ENCODE measurements at regions not wholly inside any gene's neighbourhood (a gene's known extent, or its start where the extent isn't known, plus 50 kb on each side); places are given as distances from the start of the nearest gene placed in this dataset.

DNA sequence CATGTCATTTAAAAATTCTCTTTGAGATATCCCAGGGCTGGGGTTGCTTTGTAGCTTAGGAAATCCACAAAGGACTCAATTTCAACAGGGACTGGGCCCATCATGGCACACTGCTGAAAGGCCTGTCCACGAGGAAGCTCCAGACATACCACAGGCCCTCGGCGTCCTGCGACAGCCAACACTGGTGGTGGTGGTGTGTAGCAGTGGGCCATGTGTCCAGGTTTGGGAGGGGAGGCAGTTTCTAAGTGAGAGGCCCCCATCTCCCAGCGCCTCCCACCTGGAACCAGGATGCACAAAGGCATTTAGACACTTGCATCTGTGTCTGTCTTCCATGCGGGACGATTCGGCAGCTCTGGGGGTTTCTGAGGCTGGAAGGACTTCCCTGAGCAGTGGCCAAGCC lies 65.2 kb upstream of the ZNF423 start:
- H3K27me3 ChIP-seq (ENCODE audit: control insufficient read depth, insufficient read depth, low read length) = no peaks in the 10 kb centered on the region
- H3K9me3 ChIP-seq (ENCODE audit: control insufficient read depth, insufficient read depth, low read depth, low read length) = no peaks in the 10 kb centered on the region
- H3K36me3 ChIP-seq (ENCODE audit: control insufficient read depth, insufficient read depth, low read length) = no peaks in the 10 kb centered on the region
- no TSS peak for BruUV-seq (replicated peaks)
- ATAC-seq (no peak), DNase-seq (ENCODE audit: low read depth, low spot score) (no peak)
- in situ Hi-C loops (cut with HindIII; ENCODE audit: low pct_unique_long_range_greater_than_20kb, low sequenced_read_pairs) = no loop called here
- H3K4me3 ChIP-seq (ENCODE audit: low read depth in 2 of 2, low read length in 2 of 2) = no peak overlapping the region
- ChIA-PET CTCF (interaction anchor here (0.6 to 2.2 kb wide), 3 partner anchors 64 to 69 kb away, joined by 5 to 7 read pairs (median 6); partner anchors contain the start of gene ZNF423), POLR2A (interaction anchor here (0.6 kb wide), 1 partner anchor 13 kb away, joined by 6 read pairs; no protein-coding TSS in a partner anchor)
- no peak overlapping the region for H3K27ac ChIP-seq (ENCODE audit: low read length)
- intact Hi-C loops (cut with micrococcal nuclease; ENCODE audit: unreplicated experiment) = loop anchor here (5.0 kb wide), 1 partner anchor 514 kb away; no protein-coding TSS in a partner anchor
- TF ChIP-seq POLR2AphosphoS5 (IDR thresholded peaks at IDR 0.05; ENCODE audit: low read depth, low read length) = no peak
- no peak for TF ChIP-seq SIN3A (IDR thresholded peaks at IDR 0.05; ENCODE audit: borderline replicate concordance, insufficient read depth, low read depth, low read length)
- TF ChIP-seq, protein P1, sequence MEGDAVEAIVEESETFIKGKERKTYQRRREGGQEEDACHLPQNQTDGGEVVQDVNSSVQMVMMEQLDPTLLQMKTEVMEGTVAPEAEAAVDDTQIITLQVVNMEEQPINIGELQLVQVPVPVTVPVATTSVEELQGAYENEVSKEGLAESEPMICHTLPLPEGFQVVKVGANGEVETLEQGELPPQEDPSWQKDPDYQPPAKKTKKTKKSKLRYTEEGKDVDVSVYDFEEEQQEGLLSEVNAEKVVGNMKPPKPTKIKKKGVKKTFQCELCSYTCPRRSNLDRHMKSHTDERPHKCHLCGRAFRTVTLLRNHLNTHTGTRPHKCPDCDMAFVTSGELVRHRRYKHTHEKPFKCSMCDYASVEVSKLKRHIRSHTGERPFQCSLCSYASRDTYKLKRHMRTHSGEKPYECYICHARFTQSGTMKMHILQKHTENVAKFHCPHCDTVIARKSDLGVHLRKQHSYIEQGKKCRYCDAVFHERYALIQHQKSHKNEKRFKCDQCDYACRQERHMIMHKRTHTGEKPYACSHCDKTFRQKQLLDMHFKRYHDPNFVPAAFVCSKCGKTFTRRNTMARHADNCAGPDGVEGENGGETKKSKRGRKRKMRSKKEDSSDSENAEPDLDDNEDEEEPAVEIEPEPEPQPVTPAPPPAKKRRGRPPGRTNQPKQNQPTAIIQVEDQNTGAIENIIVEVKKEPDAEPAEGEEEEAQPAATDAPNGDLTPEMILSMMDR (IDR thresholded peaks at IDR 0.05) = no peak
- no peak for TF ChIP-seq TCF7L2 (IDR thresholded peaks at IDR 0.05; ENCODE audit: low read depth, low read length)
- TF ChIP-seq, protein P2, sequence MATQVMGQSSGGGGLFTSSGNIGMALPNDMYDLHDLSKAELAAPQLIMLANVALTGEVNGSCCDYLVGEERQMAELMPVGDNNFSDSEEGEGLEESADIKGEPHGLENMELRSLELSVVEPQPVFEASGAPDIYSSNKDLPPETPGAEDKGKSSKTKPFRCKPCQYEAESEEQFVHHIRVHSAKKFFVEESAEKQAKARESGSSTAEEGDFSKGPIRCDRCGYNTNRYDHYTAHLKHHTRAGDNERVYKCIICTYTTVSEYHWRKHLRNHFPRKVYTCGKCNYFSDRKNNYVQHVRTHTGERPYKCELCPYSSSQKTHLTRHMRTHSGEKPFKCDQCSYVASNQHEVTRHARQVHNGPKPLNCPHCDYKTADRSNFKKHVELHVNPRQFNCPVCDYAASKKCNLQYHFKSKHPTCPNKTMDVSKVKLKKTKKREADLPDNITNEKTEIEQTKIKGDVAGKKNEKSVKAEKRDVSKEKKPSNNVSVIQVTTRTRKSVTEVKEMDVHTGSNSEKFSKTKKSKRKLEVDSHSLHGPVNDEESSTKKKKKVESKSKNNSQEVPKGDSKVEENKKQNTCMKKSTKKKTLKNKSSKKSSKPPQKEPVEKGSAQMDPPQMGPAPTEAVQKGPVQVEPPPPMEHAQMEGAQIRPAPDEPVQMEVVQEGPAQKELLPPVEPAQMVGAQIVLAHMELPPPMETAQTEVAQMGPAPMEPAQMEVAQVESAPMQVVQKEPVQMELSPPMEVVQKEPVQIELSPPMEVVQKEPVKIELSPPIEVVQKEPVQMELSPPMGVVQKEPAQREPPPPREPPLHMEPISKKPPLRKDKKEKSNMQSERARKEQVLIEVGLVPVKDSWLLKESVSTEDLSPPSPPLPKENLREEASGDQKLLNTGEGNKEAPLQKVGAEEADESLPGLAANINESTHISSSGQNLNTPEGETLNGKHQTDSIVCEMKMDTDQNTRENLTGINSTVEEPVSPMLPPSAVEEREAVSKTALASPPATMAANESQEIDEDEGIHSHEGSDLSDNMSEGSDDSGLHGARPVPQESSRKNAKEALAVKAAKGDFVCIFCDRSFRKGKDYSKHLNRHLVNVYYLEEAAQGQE (IDR thresholded peaks at IDR 0.05; ENCODE audit: insufficient read depth in 1 of 2, low read depth in 2 of 2, low read length in 1 of 2) = no peak
- no peaks in the 10 kb centered on the region for H3K4me1 ChIP-seq (ENCODE audit: control insufficient read depth, insufficient read depth, low read length)

DNA sequence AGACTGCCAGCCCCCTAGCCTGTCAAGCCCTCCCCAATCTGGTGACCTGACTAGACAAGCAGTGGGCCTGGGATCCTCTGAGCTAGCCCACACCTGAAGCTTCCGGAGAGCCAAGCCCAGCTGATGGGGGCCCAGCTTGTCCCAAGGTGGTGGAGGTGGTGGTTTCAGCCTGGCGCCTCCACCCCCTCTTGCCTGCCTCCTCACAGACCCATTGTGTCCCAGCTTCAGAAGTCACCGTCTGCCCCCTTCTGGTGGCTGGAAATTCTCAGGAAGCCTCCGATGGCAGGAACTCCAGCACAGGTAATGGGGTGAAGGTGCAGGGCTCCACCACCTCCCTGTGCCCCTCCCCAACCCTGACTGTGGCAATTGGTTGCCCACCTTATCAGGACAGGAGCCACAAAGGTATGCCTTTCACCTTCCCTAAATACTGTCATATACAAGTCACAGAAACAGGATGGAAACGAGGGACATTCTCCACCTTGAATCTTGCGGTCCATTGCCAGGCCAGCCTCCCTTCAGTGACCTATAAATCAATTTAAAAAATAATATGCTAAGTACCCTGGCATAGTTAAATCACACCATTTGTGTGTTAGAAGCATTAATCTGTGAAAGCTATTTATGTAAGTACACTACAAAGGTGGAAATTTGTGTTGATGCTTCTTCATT lies 66.0 kb upstream of the ZNF423 start:
- DNase-seq (ENCODE audit: low read depth, low spot score) (peak; percentile 1), ATAC-seq (peak; percentile 90)
- TF ChIP-seq, protein P1 (IDR thresholded peaks at IDR 0.05) = peak; percentile 77
- TF ChIP-seq SIN3A (IDR thresholded peaks at IDR 0.05; ENCODE audit: borderline replicate concordance, insufficient read depth, low read depth, low read length) (no peak), POLR2AphosphoS5 (IDR thresholded peaks at IDR 0.05; ENCODE audit: low read depth, low read length) (no peak)
- TF ChIP-seq, protein P2 (IDR thresholded peaks at IDR 0.05; ENCODE audit: insufficient read depth in 1 of 2, low read depth in 2 of 2, low read length in 1 of 2) = no peak
- no TSS peak for BruUV-seq (replicated peaks)
- Histone ChIP-seq H3K9me3 (ENCODE audit: control insufficient read depth, insufficient read depth, low read depth, low read length) (no peaks in the 10 kb centered on the region), H3K4me1 (ENCODE audit: control insufficient read depth, insufficient read depth, low read length) (no peaks in the 10 kb centered on the region), H3K27ac (ENCODE audit: low read length) (no peak overlapping the region), H3K27me3 (ENCODE audit: control insufficient read depth, insufficient read depth, low read length) (no peaks in the 10 kb centered on the region), H3K36me3 (ENCODE audit: control insufficient read depth, insufficient read depth, low read length) (no peaks in the 10 kb centered on the region), H3K4me3 (ENCODE audit: low read depth in 2 of 2, low read length in 2 of 2) (no peak overlapping the region)
- POLR2A ChIA-PET = interaction anchor here (0.6 kb wide), 1 partner anchor 50 kb away, joined by 3 read pairs; no protein-coding TSS in a partner anchor
- in situ Hi-C loops (cut with HindIII; ENCODE audit: low pct_unique_long_range_greater_than_20kb, low sequenced_read_pairs) (no loop called here), intact Hi-C loops (cut with micrococcal nuclease; ENCODE audit: unreplicated experiment) (loop anchor here (2.0 to 5.0 kb wide), 2 partner anchors 61 to 515 kb away; no protein-coding TSS in a partner anchor)
- CTCF ChIA-PET = interaction anchor here (0.6 to 2.2 kb wide), 3 partner anchors 65 to 219 kb away, joined by 3 to 6 read pairs (median 3); no protein-coding TSS in a partner anchor
